ENCODE measurements at regions not wholly inside any gene's neighbourhood (a gene's known extent, or its start where the extent isn't known, plus 50 kb on each side); places are given as distances from the start of the nearest gene placed in this dataset.

- no peaks in the 10 kb centered on the region for H3K9me3 Mint-ChIP-seq
- H3K27ac Mint-ChIP-seq, result no peak overlapping the region
- no peak for DNase-seq
- no peaks in the 10 kb centered on the region for H3K36me3 Mint-ChIP-seq (ENCODE audit: low read depth)
- no peaks in the 10 kb centered on the region for H3K27me3 Mint-ChIP-seq
- peaks cover 11% of the 10 kb centered on the region for H3K4me1 Mint-ChIP-seq (ENCODE audit: low read depth)
- no peak overlapping the region for H3K4me3 Mint-ChIP-seq
These were observed 446.1 kb downstream of the HS3ST3B1 start for GRCh38 chr17:14746822-14747602.

DNA sequence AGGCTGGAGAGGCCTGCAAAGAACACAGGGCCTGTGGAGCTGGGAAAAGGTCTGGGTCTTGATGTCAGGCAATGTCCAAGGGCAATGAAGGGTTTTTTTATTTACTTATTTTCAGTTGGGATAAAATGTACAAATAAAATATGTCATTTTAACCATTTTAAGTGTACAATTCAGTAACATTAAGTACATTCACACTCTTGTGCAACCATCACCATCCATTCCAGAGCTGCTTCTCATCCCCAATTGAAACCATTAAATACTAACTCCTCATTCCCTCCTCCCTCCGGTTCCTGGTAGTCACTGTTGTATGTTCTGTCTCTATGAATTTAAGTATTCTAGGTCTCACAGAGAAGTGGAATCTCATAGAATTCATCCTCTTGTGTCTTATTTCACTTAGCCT lies 444.7 kb downstream of the HS3ST3B1 start:
- no peaks in the 10 kb centered on the region for H3K27me3 Mint-ChIP-seq
- DNase-seq, result no peak
- H3K4me3 Mint-ChIP-seq, result no peak overlapping the region
- no peaks in the 10 kb centered on the region for H3K36me3 Mint-ChIP-seq (ENCODE audit: low read depth)
- peaks cover 11% of the 10 kb centered on the region for H3K4me1 Mint-ChIP-seq (ENCODE audit: low read depth)
- H3K9me3 Mint-ChIP-seq, result no peaks in the 10 kb centered on the region
- no peak overlapping the region for H3K27ac Mint-ChIP-seq

- Mint-ChIP-seq H3K27me3 (no peaks in the 10 kb centered on the region), H3K4me3 (no peak overlapping the region), H3K36me3 (ENCODE audit: low read depth) (no peaks in the 10 kb centered on the region), H3K4me1 (ENCODE audit: low read depth) (peaks cover 11% of the 10 kb centered on the region), H3K9me3 (no peaks in the 10 kb centered on the region), H3K27ac (no peak overlapping the region)
- no peak for DNase-seq
These were observed 444.0 kb downstream of the HS3ST3B1 start for GRCh38 chr17:14744761-14745473.

DNA sequence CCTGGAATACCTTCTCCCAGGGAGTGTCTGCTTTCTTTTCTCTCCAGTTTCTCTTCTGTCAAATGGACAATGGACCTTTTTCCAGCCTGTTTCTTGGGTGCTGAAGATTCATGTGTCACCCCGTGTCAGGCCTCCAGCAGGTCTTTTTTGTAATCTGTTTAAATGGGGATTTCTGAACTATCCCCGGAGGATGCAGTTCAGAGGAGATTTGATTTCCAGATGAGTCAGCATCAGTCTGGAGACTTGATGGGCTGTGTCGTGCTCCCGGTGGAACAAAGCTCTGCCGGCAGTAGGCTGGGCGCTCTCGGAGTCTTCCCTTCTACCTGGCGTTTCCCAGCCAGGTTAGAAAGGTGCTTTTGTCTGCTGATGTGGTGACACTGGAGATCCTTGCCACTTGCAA lies 440.6 kb downstream of the HS3ST3B1 start:
- Mint-ChIP-seq H3K4me3 (no peak overlapping the region), H3K27ac (no peak overlapping the region), H3K9me3 (no peaks in the 10 kb centered on the region), H3K4me1 (ENCODE audit: low read depth) (peaks cover 4% of the 10 kb centered on the region), H3K27me3 (peaks cover 4% of the 10 kb centered on the region), H3K36me3 (ENCODE audit: low read depth) (no peaks in the 10 kb centered on the region)
- DNase-seq, result no peak

GRCh38 chr17:14739656-14740431 lies 439.0 kb downstream of the HS3ST3B1 start:
- no peak overlapping the region for H3K27ac Mint-ChIP-seq
- H3K27me3 Mint-ChIP-seq, result peaks cover 4% of the 10 kb centered on the region
- no peaks in the 10 kb centered on the region for H3K36me3 Mint-ChIP-seq (ENCODE audit: low read depth)
- no peak for DNase-seq
- H3K4me3 Mint-ChIP-seq, result no peak overlapping the region
- peaks cover under 1% of the 10 kb centered on the region for H3K4me1 Mint-ChIP-seq (ENCODE audit: low read depth)
- no peaks in the 10 kb centered on the region for H3K9me3 Mint-ChIP-seq

DNA sequence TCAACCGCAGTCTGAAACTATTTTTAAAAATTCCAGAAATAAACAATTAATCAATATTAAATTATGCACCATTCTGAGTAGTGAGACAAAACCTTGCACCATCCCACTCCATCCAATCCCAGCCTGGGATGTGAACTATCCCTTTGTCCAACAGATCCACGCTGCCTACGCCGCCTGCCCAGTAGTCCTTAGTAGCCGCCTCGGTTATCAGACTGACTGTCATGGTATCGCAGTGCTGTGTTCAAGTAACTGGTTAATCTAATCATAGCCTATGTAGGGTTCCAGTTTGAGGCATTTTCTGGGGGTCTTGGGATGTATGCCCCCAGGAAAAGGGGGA lies 437.7 kb downstream of the HS3ST3B1 start:
- no peak overlapping the region for H3K27ac Mint-ChIP-seq
- no peak overlapping the region for H3K4me3 Mint-ChIP-seq
- H3K36me3 Mint-ChIP-seq (ENCODE audit: low read depth), result no peaks in the 10 kb centered on the region
- DNase-seq, result no peak
- H3K27me3 Mint-ChIP-seq, result peaks cover 4% of the 10 kb centered on the region
- no peaks in the 10 kb centered on the region for H3K4me1 Mint-ChIP-seq (ENCODE audit: low read depth)
- no peaks in the 10 kb centered on the region for H3K9me3 Mint-ChIP-seq

DNA sequence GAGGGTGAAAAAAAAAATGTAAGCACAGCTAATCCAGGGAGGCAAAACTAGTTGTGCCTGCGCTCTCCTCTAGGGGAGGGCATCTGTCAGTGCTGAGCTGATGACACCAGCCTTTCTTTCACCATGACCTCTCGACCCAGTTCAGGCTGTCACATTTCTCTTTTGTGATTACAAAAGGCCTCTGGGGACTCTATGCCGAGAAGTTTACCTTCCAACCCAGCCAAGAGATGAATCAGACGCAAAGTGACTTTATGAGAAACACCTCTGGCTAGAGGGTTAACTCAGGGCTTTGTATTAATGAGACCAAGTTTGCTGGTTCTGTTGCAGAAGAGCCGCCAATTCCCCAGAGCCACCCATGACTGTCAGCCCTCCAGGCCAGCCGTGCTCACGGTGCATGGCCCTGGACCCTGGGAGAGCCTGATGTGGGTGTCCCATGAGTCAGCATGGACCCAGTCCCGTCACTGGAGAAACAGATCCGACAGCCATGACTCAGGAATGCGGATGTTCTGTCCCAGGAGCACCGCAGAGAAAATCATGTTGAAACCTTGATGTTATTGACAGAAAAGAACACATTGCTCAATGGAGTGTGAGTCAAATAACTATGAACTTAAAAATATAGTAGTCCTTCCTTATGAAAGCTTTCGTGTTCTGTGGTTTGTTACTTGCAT lies 437.2 kb downstream of the HS3ST3B1 start:
- peaks cover 4% of the 10 kb centered on the region for H3K27me3 Mint-ChIP-seq
- no peak overlapping the region for H3K27ac Mint-ChIP-seq
- H3K9me3 Mint-ChIP-seq, result no peaks in the 10 kb centered on the region
- no peaks in the 10 kb centered on the region for H3K4me1 Mint-ChIP-seq (ENCODE audit: low read depth)
- DNase-seq, result no peak
- H3K36me3 Mint-ChIP-seq (ENCODE audit: low read depth), result no peaks in the 10 kb centered on the region
- no peak overlapping the region for H3K4me3 Mint-ChIP-seq

DNA sequence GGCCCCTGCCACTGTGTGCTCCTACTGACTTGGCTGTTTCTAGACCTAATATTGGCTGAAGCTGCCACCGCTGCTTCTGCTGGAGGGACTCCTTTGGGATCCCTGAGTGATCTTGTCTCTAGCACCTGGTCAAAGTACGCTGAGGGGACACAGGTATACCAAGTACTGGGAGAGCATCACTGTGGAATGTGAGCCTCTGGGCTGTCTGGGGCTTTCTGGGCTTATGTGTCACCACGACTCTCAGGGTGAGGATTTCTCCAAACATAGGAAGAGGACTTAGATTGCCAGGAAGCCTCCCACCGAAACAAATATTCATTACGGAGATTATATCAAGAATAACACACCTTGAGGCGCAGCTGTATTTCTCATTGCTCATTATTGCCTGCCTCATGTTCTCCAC lies 435.8 kb downstream of the HS3ST3B1 start:
- Mint-ChIP-seq H3K4me3 (no peak overlapping the region), H3K4me1 (ENCODE audit: low read depth) (no peaks in the 10 kb centered on the region), H3K27ac (no peak overlapping the region), H3K27me3 (peaks cover 4% of the 10 kb centered on the region), H3K9me3 (no peaks in the 10 kb centered on the region), H3K36me3 (ENCODE audit: low read depth) (no peaks in the 10 kb centered on the region)
- DNase-seq, result no peak

- no peak overlapping the region for H3K4me3 Mint-ChIP-seq
- no peak overlapping the region for H3K27ac Mint-ChIP-seq
- H3K27me3 Mint-ChIP-seq, result no peaks in the 10 kb centered on the region
- peaks cover 3% of the 10 kb centered on the region for H3K9me3 Mint-ChIP-seq
- H3K4me1 Mint-ChIP-seq (ENCODE audit: low read depth), result no peaks in the 10 kb centered on the region
- no peak for DNase-seq
- H3K36me3 Mint-ChIP-seq (ENCODE audit: low read depth), result no peaks in the 10 kb centered on the region
These were observed 432.5 kb downstream of the HS3ST3B1 start for GRCh38 chr17:14733376-14733775.

DNA sequence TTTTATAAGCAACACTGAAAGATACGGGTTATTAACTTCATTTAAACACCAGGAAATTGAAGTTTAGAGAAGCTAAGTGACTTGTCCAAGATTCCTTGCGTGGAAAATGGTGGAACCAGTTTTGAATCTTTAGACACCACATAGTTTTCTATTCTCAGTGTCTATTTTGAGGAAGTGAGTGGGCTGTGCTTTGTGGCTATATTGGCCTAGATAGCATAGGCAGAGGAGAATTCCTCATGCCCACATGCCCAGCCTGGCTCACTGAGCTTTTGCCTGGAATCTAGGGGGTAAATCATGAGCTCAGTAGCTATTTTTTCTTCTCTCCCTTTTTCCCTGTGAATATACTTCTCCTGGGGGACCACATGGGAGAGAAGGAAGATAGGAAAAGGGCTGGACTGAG lies 431.3 kb downstream of the HS3ST3B1 start:
- no peaks in the 10 kb centered on the region for H3K27me3 Mint-ChIP-seq
- no peaks in the 10 kb centered on the region for H3K4me1 Mint-ChIP-seq (ENCODE audit: low read depth)
- H3K4me3 Mint-ChIP-seq, result no peak overlapping the region
- no peak overlapping the region for H3K27ac Mint-ChIP-seq
- DNase-seq, result no peak
- no peaks in the 10 kb centered on the region for H3K36me3 Mint-ChIP-seq (ENCODE audit: low read depth)
- H3K9me3 Mint-ChIP-seq, result peaks cover 3% of the 10 kb centered on the region

DNA sequence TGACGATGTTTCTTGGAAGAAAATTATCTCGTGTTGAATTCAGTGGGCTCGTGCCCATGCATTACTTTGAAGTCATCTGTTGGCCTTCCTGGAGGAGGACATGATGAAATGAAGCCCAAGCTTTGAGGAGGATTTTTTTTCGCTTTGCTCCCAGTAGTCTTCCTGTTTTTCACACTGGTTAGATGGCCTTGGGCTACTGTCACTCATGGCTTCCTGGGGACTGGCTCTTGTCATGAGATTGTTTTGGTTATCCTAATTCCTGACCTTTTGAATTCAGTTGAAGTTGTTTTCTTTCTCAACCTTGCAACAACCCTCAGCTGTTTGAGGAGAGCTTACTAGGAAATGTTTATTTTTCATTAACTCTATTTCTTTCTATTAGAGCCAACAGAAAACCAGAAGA lies 430.7 kb downstream of the HS3ST3B1 start:
- no peak for DNase-seq
- no peaks in the 10 kb centered on the region for H3K27me3 Mint-ChIP-seq
- no peak overlapping the region for H3K27ac Mint-ChIP-seq
- H3K4me3 Mint-ChIP-seq, result no peak overlapping the region
- H3K36me3 Mint-ChIP-seq (ENCODE audit: low read depth), result no peaks in the 10 kb centered on the region
- H3K4me1 Mint-ChIP-seq (ENCODE audit: low read depth), result no peaks in the 10 kb centered on the region
- peaks cover 3% of the 10 kb centered on the region for H3K9me3 Mint-ChIP-seq

DNA sequence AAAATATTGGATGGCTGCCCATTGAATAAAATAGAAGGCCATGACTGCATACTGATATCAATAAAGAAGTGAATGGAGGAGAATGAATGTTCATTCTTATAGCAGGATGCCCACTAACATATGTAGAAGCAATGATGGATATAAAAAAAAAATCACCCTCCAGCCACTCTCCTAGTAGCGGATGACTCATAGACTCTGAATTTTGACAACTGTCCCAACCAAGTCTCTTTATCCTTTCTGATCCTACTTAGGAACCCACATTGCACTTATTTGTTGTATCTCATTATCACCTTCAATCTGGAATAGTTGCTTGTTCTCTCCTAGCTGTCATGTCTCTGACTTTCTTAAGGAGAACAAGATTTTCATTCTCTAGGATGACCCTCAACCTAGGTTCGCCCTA lies 429.9 kb downstream of the HS3ST3B1 start:
- no peak for DNase-seq
- H3K9me3 Mint-ChIP-seq, result peaks cover 3% of the 10 kb centered on the region
- H3K27ac Mint-ChIP-seq, result no peak overlapping the region
- no peaks in the 10 kb centered on the region for H3K36me3 Mint-ChIP-seq (ENCODE audit: low read depth)
- no peak overlapping the region for H3K4me3 Mint-ChIP-seq
- H3K4me1 Mint-ChIP-seq (ENCODE audit: low read depth), result no peaks in the 10 kb centered on the region
- no peaks in the 10 kb centered on the region for H3K27me3 Mint-ChIP-seq

GRCh38 chr17:14725729-14726128 lies 424.8 kb downstream of the HS3ST3B1 start:
- Mint-ChIP-seq H3K36me3 (ENCODE audit: low read depth) (no peaks in the 10 kb centered on the region), H3K4me1 (ENCODE audit: low read depth) (no peaks in the 10 kb centered on the region), H3K27me3 (no peaks in the 10 kb centered on the region), H3K9me3 (peaks cover 9% of the 10 kb centered on the region), H3K4me3 (no peak overlapping the region), H3K27ac (no peak overlapping the region)
- DNase-seq, result no peak

DNA sequence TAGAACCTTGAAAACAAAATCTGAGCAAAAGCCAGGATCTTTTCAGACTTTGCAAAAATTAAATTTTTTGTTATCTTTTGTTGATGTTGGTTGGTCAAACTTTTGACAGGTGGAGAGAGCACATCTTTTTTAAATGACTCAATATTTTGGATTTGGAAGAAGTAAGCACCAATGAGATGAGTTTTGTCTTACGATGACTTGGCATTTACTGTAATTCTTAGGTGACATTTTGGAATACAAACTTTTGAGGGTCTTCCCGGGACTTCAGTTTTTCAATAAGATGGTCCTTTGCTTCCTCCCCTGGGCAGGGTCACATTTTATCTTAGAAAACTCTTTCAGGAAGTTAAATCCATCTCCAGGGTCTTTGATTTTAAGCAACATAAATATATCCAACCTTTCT lies 423.9 kb downstream of the HS3ST3B1 start:
- no peaks in the 10 kb centered on the region for H3K36me3 Mint-ChIP-seq (ENCODE audit: low read depth)
- H3K4me3 Mint-ChIP-seq, result no peak overlapping the region
- H3K4me1 Mint-ChIP-seq (ENCODE audit: low read depth), result no peaks in the 10 kb centered on the region
- no peak for DNase-seq
- H3K27ac Mint-ChIP-seq, result no peak overlapping the region
- H3K27me3 Mint-ChIP-seq, result peaks cover 3% of the 10 kb centered on the region
- peaks cover 7% of the 10 kb centered on the region for H3K9me3 Mint-ChIP-seq
